Smooth muscle cell (in vitro differentiated cells): ENCODE measurements at regions not wholly inside any gene's neighbourhood (a gene's known extent, or its start where the extent isn't known, plus 50 kb on each side); places are given as distances from the start of the nearest gene placed in this dataset.

Experiments
- DNase-seq: peaks from one replicate; lab custom pipeline; 2025; ENCODE audit not compliant: unreplicated experiment; lab: John Stamatoyannopoulos, UW
- H2AFZ ChIP-seq: fragments of 200-600 bp; sonication (generic); 2 replicates; pipeline ENCODE4 v1.6.0; 2016; ENCODE audit warnings: antibody characterized with exemption, low read depth, mild to moderate bottlenecking
- H3F3A ChIP-seq: fragments of 200-600 bp; sonication (generic); 2 replicates; pipeline ENCODE4 v1.6.0; 2017; ENCODE audit warnings: antibody characterized with exemption, low read depth
- H3K27ac ChIP-seq: fragments of 200-600 bp; sonication (generic); 2 replicates; pipeline ENCODE4 v1.5.1; 2016; ENCODE audit warnings: low read depth, mild to moderate bottlenecking
- H3K27me3 ChIP-seq: fragments of 200-600 bp; sonication (generic); 2 replicates; pipeline ENCODE4 v1.6.1; 2016; ENCODE audit warnings: low read depth, mild to moderate bottlenecking
- H3K36me3 ChIP-seq: fragments of 200-600 bp; sonication (generic); 2 replicates; pipeline ENCODE4 v1.5.1; 2016; ENCODE audit warnings: low read depth
- H3K4me1 ChIP-seq: fragments of 200-600 bp; sonication (generic); 2 replicates; pipeline ENCODE4 v1.5.1; 2016; ENCODE audit warnings: low read depth
- H3K4me2 ChIP-seq: fragments of 200-600 bp; sonication (generic); 2 replicates; pipeline ENCODE4 v1.6.0; 2016; ENCODE audit warnings: mild to moderate bottlenecking
- H3K4me3 ChIP-seq: fragments of 200-600 bp; sonication (generic); 2 replicates; pipeline ENCODE4 v1.5.1; 2016; ENCODE audit warnings: mild to moderate bottlenecking
- H3K79me2 ChIP-seq: fragments of 200-600 bp; sonication (generic); 2 replicates; pipeline ENCODE4 v1.6.0; 2016; ENCODE audit warnings: low read depth, mild to moderate bottlenecking
- H3K9ac ChIP-seq: fragments of 200-600 bp; sonication (generic); 2 replicates; pipeline ENCODE4 v1.6.0; 2016; ENCODE audit warnings: low read depth
- H3K9me3 ChIP-seq: fragments of 200-600 bp; sonication (generic); replicated peaks from 2 replicates; pipeline ENCODE4 v1.5.1; 2016; ENCODE audit warnings: low read depth
- H4K20me1 ChIP-seq: fragments of 200-600 bp; sonication (generic); 2 replicates; pipeline ENCODE4 v1.6.0; 2016; ENCODE audit warnings: low read depth
- CTCF ChIP-seq: fragments of 200-600 bp; sonication (generic); IDR thresholded peaks from 2 replicates; pipeline ENCODE4 v1.5.1; 2017; ENCODE audit warnings: borderline replicate concordance, mild to moderate bottlenecking, antibody characterized with exemption; ENCODE audit not compliant: insufficient read depth, poor library complexity, severe bottlenecking
- WGBS: methylation state at CpG from one replicate; pipeline ENCODE4 v1.1.7; 2016; ENCODE audit warnings: low lambda C conversion rate; 5-methylcytosine and 5-hydroxymethylcytosine counted together

- H2AFZ ChIP-seq, result no peak overlapping the region
- no peaks in the 10 kb centered on the region for H3K4me1 ChIP-seq
- H3K9ac ChIP-seq, result no peak overlapping the region
- no peaks in the 10 kb centered on the region for H3F3A ChIP-seq
- no peak overlapping the region for H3K4me2 ChIP-seq
- H3K4me3 ChIP-seq, result no peak overlapping the region
- TF ChIP-seq CTCF, result no peak
- H3K79me2 ChIP-seq, result no peaks in the 10 kb centered on the region
- H4K20me1 ChIP-seq, result no peaks in the 10 kb centered on the region
- no peaks in the 10 kb centered on the region for H3K36me3 ChIP-seq
- DNase-seq, result no peak
- no peak overlapping the region for H3K27ac ChIP-seq
- no peaks in the 10 kb centered on the region for H3K9me3 ChIP-seq
- no peaks in the 10 kb centered on the region for H3K27me3 ChIP-seq
- 91% methylated on average over 3 of the region's 3 CpGs for WGBS
Observed at GRCh38 chr3:151635905-151636304, 97.8 kb upstream of the AADACL2 start.

GRCh38 chr3:151631946-151632345 lies 101.8 kb upstream of the AADACL2 start:
- no peaks in the 10 kb centered on the region for H3K9me3 ChIP-seq
- no peaks in the 10 kb centered on the region for H3K36me3 ChIP-seq
- no peak for TF ChIP-seq CTCF
- H3K27me3 ChIP-seq, result no peaks in the 10 kb centered on the region
- H3K4me3 ChIP-seq, result no peak overlapping the region
- no peak overlapping the region for H3K9ac ChIP-seq
- H2AFZ ChIP-seq, result no peak overlapping the region
- no peak for DNase-seq
- no peaks in the 10 kb centered on the region for H3F3A ChIP-seq
- H4K20me1 ChIP-seq, result no peaks in the 10 kb centered on the region
- no peak overlapping the region for H3K27ac ChIP-seq
- no peak overlapping the region for H3K4me2 ChIP-seq
- WGBS, result 93% methylated on average over 2 of the region's 2 CpGs
- no peaks in the 10 kb centered on the region for H3K79me2 ChIP-seq
- H3K4me1 ChIP-seq, result no peaks in the 10 kb centered on the region

- Histone ChIP-seq H3K4me1 (no peaks in the 10 kb centered on the region), H3K36me3 (no peaks in the 10 kb centered on the region), H4K20me1 (no peaks in the 10 kb centered on the region), H3K9me3 (no peaks in the 10 kb centered on the region), H3K4me2 (no peak overlapping the region), H3K79me2 (no peaks in the 10 kb centered on the region), H3K4me3 (no peak overlapping the region), H3K27me3 (no peaks in the 10 kb centered on the region), H3K9ac (no peak overlapping the region), H3K27ac (no peak overlapping the region), H2AFZ (no peak overlapping the region), H3F3A (no peaks in the 10 kb centered on the region)
- WGBS, result 51% methylated on average over 1 of the region's 1 CpG
- no peak for DNase-seq
- TF ChIP-seq CTCF, result no peak
Observed at GRCh38 chr3:151630938-151631441, 102.7 kb upstream of the AADACL2 start.

GRCh38 chr3:151630035-151630434 lies 103.7 kb upstream of the AADACL2 start:
- 61% methylated on average over 3 of the region's 3 CpGs for WGBS
- H4K20me1 ChIP-seq, result no peaks in the 10 kb centered on the region

More at GRCh38 chr3:151630035-151630434, 103.7 kb upstream of the AADACL2 start:
- H3K27ac ChIP-seq, result no peak overlapping the region
- no peak overlapping the region for H3K4me3 ChIP-seq
- TF ChIP-seq CTCF, result no peak
- H2AFZ ChIP-seq, result no peak overlapping the region
- H3K9ac ChIP-seq, result no peak overlapping the region
- no peaks in the 10 kb centered on the region for H3K27me3 ChIP-seq
- no peaks in the 10 kb centered on the region for H3F3A ChIP-seq
- no peak overlapping the region for H3K4me2 ChIP-seq
- no peaks in the 10 kb centered on the region for H3K9me3 ChIP-seq
- DNase-seq, result no peak
- H3K4me1 ChIP-seq, result no peaks in the 10 kb centered on the region
- H3K79me2 ChIP-seq, result no peaks in the 10 kb centered on the region
- no peaks in the 10 kb centered on the region for H3K36me3 ChIP-seq
